ENCODE measurements at regions not wholly inside any gene's neighbourhood (a gene's known extent, or its start where the extent isn't known, plus 50 kb on each side); places are given as distances from the start of the nearest gene placed in this dataset.

- DNase-seq = no peak
Observed at GRCh38 chr2:67842375-67842959, 220.3 kb downstream of the C1D start.

- DNase-seq = no peak
Observed at GRCh38 chr2:67844024-67844540, 218.7 kb downstream of the C1D start.

- no peak for DNase-seq
Observed at GRCh38 chr2:67845621-67846369, 217.0 kb downstream of the C1D start.

- no peak for DNase-seq
Observed at GRCh38 chr2:67846370-67847070, 216.3 kb downstream of the C1D start.

- no peak for DNase-seq
Observed at GRCh38 chr2:67848551-67849285, 214.1 kb downstream of the C1D start.

GRCh38 chr2:67851016-67851415 is 211.8 kb downstream of the C1D start:
- DNase-seq = no peak

GRCh38 chr2:67851956-67852824 is 210.6 kb downstream of the C1D start:
- DNase-seq = no peak

GRCh38 chr2:67854103-67854743 is 208.6 kb downstream of the C1D start:
- no peak for DNase-seq

- no peak for DNase-seq
Observed at GRCh38 chr2:67854798-67855197, 208.0 kb downstream of the C1D start.

GRCh38 chr2:67856866-67857265 is 205.9 kb downstream of the C1D start:
- DNase-seq = no peak

GRCh38 chr2:67857836-67858235 is 205.0 kb downstream of the C1D start:
- DNase-seq = no peak

GRCh38 chr2:67858886-67859285 is 203.9 kb downstream of the C1D start:
- no peak for DNase-seq

- DNase-seq = no peak
Observed at GRCh38 chr2:67865917-67866316, 196.9 kb downstream of the C1D start.

GRCh38 chr2:67867735-67868134 is 195.1 kb downstream of the C1D start:
- DNase-seq = no peak

GRCh38 chr2:67871686-67872412 is 191.0 kb downstream of the C1D start:
- DNase-seq = no peak

- no peak for DNase-seq
Observed at GRCh38 chr2:67872481-67872880, 190.3 kb downstream of the C1D start.

- no peak for DNase-seq
Observed at GRCh38 chr2:67873916-67874315, 188.9 kb downstream of the C1D start.

- no peak for DNase-seq
Observed at GRCh38 chr2:67876176-67876575, 186.6 kb downstream of the C1D start.

- DNase-seq = no peak
Observed at GRCh38 chr2:67877301-67877700, 185.5 kb downstream of the C1D start.

- DNase-seq = no peak
Observed at GRCh38 chr2:67878743-67879142, 184.1 kb downstream of the C1D start.

Measured in NK-92 treated with Interleukin-12 subunit alpha and Interleukin-12 subunit beta, amount 100 ng/mL, for 24 hours (cell line).